Heart left ventricle (tissue), 16 donors: ENCODE measurements at regions not wholly inside any gene's neighbourhood (a gene's known extent, or its start where the extent isn't known, plus 50 kb on each side); places are given as distances from the start of the nearest gene placed in this dataset.

Source experiments
- ATAC-seq, 4 donors: fragments of 200-7000 bp; cut with Tn5 transposase; one replicate each; pipeline ENCODE4 v1.9.1; 2020 to 2022; ENCODE audit warnings: moderate library complexity in 4 of 4, mild to moderate bottlenecking in 3 of 4, moderate number of reproducible peaks in 1 of 4
- DNase-seq, 5 donors: peaks; one replicate each; pipeline ENCODE4 v3.0.0-alpha.2; 2020
- H3K27ac ChIP-seq, 12 donors: fragments of 200-600 bp; sonication (generic) in 4 of 12; one replicate each; pipeline versions ENCODE4 v1.5.0 to v1.8.0; 2016 to 2022; ENCODE audit warnings: mild to moderate bottlenecking in 2 of 12
- H3K27me3 ChIP-seq, 9 donors: fragments of 200-600 bp; sonication (generic) in 2 of 9; one replicate each; pipeline versions ENCODE4 v1.5.1 to v1.8.0; 2016 to 2022; ENCODE audit warnings: mild to moderate bottlenecking in 3 of 9
- H3K36me3 ChIP-seq, 9 donors: fragments of 200-600 bp; sonication (generic) in 2 of 9; one replicate each; pipeline versions ENCODE4 v1.5.0 to v1.8.0; 2018 to 2022; ENCODE audit warnings: mild to moderate bottlenecking in 2 of 9
- H3K4me1 ChIP-seq, 12 donors: fragments of 200-600 bp; sonication (generic) in 4 of 12; one replicate each; pipeline versions ENCODE4 v1.5.0 to v1.8.0; 2016 to 2022; ENCODE audit warnings: mild to moderate bottlenecking in 3 of 12
- H3K4me3 ChIP-seq, 12 donors: fragments of 200-600 bp; sonication (generic) in 4 of 12; one replicate each; pipeline versions ENCODE4 v1.5.0 to v1.8.0; 2017 to 2022; ENCODE audit warnings: mild to moderate bottlenecking in 9 of 12, moderate library complexity in 4 of 12
- H3K9me3 ChIP-seq, 12 donors: fragments of 200-600 bp; sonication (generic) in 4 of 12; one replicate each; pipeline versions ENCODE4 v1.5.0 to v1.8.0; 2016 to 2022; ENCODE audit warnings: mild to moderate bottlenecking in 1 of 12
- POLR2A ChIP-seq, 2 donors: fragments of 450-650 bp; IDR thresholded peaks; one replicate each; pipeline ENCODE4 v1.6.1; 2017; ENCODE audit warnings: antibody characterized with exemption in 2 of 2, mild to moderate bottlenecking in 2 of 2, moderate library complexity in 2 of 2
- WGBS, 4 donors: extraction: QIAGEN DNeasy Blood & Tissue Kit in 2 of 4; methylation state at CpG; one replicate each; pipeline versions ENCODE4 v1.1.5 to v1.1.7; 2013 to 2018; 5-methylcytosine and 5-hydroxymethylcytosine counted together
- intact Hi-C, 10 donors: fragments of 100-400 bp; cut with DNase I; formaldehyde crosslinking; loops; one replicate each; pipeline versions ENCODE4 v1.11.1 to v1.14.2; 2022
- TF ChIP-seq, protein P1 (sequence below), 12 donors: fragments of 200-600 bp; sonication (generic) in 4 of 12; IDR thresholded peaks; one replicate each; pipeline versions ENCODE4 v1.5.0 to v1.8.0; 2018 to 2022; ENCODE audit warnings: antibody characterized with exemption in 12 of 12, mild to moderate bottlenecking in 5 of 12
- donor health status: ischemic (EF 13 %, LVEDD 7.1; RV severe dilation, severe dysfunction).
- donor health status: healthy with polysubstance abuse.
- donor health status: DM: no; HTN: yes; CAD: no.
- donor health status: DM: no; HTN: no; CAD: no.
- donor health status: ischemic (EF 25% LVEDD 6.9; RV normal size, moderate dysfunction).
- donor health status: ischemic (EF 25% LVEDD 5.7; RV mildly dilated, moderate dysfunction).
- donor health status: healthy.
- donor health status: DM: yes; HTN: yes; CAD: no.
- donor health status: ischemic (EF 35%, LVEDD 5.7; RV mildly dilated, moderate dysfunction).
- donor health status: nonischemic (EF 11% LVEDD 7.7; RV severe dilation, severe dysfunction).
- donor health status: DM: yes; HTN: yes; CAD: no.
- donor health status: PGD.
- donor health status: ischemic (EF 29% LVEDD 5.4; RV normal size, mild dysfunction).
- donor health status: nonischemic (EF 23%, LVEDD 6.1; RV moderate dilation, normal function).

DNA sequence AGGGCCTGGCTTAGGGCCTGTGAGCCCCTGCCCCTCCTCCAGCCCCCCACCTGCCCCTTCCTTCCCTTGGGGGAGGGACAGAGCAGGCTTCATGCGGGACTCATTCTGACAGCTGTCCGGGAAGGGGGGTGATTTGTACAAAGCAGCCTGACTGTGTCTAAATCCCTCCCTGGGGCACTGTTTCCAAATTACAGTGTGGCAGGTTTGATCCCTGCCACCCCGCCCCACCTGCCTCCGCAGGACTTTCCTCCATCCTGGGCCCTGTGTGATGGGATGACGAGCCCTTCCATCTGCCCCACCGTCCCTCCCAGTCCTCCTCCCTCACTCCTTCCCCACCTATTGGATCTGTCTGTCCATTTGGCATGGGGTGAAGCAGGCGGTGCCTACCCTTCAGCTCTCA lies 363.9 kb downstream of the BCL11B start:
- ATAC-seq (no peak), DNase-seq (no peak)
- H3K4me1 ChIP-seq: no peaks in the 10 kb centered on the region
- no peaks in the 10 kb centered on the region for H3K9me3 ChIP-seq
- H3K4me3 ChIP-seq: no peak overlapping the region
- intact Hi-C loops: no loop called here
- 58 to 76% (median 67%) methylated on average over 7 of the region's 7 CpGs for WGBS, 4 donors
- no peak for TF ChIP-seq POLR2A (IDR thresholded peaks at IDR 0.05)
- no peaks in the 10 kb centered on the region for H3K36me3 ChIP-seq
- peaks cover 0 to 49% (median 0%) of the 10 kb centered on the region in 9 donors for H3K27me3 ChIP-seq
- H3K27ac ChIP-seq: no peak overlapping the region

DNA sequence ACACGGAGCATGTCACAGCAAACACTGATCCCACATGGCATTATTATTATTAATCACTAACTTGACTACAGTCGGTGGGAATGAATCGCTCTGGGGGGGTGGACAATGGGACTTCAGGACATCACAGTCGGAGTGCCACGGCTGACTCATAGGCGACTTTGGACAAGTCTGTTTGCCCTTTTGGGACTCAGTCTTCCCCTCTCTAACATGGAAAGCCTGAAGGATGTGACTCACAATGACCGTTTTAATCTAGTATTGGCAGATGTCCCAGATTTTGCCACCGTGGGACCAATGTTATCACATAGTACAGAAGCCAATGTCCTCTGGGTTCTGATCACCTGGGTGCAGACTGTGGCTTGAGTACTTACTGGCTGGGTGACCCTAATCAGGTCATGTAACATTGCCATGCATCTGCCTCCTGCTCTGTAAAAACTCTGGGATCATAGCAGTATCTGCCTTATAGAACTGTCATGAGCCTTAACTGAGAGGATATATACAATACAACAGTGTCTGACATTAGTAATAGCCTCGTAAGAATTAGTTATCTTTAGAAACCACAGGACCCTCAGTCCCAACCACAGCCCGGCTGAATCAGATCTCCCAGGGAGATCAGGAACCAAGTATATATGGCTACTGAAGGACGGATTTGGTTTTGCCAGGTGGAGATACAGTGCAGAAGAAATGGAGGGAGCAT lies 362.6 kb downstream of the BCL11B start:
- DNase-seq (no peak), ATAC-seq (no peak)
- no peak overlapping the region for H3K4me3 ChIP-seq
- no peak overlapping the region for H3K27ac ChIP-seq
- peaks cover 0 to 53% (median 0%) of the 10 kb centered on the region in 9 donors for H3K27me3 ChIP-seq
- intact Hi-C loops: no loop called here
- TF ChIP-seq POLR2A (IDR thresholded peaks at IDR 0.05): no peak
- TF ChIP-seq, protein P1, sequence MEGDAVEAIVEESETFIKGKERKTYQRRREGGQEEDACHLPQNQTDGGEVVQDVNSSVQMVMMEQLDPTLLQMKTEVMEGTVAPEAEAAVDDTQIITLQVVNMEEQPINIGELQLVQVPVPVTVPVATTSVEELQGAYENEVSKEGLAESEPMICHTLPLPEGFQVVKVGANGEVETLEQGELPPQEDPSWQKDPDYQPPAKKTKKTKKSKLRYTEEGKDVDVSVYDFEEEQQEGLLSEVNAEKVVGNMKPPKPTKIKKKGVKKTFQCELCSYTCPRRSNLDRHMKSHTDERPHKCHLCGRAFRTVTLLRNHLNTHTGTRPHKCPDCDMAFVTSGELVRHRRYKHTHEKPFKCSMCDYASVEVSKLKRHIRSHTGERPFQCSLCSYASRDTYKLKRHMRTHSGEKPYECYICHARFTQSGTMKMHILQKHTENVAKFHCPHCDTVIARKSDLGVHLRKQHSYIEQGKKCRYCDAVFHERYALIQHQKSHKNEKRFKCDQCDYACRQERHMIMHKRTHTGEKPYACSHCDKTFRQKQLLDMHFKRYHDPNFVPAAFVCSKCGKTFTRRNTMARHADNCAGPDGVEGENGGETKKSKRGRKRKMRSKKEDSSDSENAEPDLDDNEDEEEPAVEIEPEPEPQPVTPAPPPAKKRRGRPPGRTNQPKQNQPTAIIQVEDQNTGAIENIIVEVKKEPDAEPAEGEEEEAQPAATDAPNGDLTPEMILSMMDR (IDR thresholded peaks at IDR 0.05): no peak
- 50 to 58% (median 58%) methylated on average over 11 of the region's 11 CpGs for WGBS, 4 donors
- no peaks in the 10 kb centered on the region for H3K9me3 ChIP-seq
- no peaks in the 10 kb centered on the region for H3K36me3 ChIP-seq
- H3K4me1 ChIP-seq: no peaks in the 10 kb centered on the region

DNA sequence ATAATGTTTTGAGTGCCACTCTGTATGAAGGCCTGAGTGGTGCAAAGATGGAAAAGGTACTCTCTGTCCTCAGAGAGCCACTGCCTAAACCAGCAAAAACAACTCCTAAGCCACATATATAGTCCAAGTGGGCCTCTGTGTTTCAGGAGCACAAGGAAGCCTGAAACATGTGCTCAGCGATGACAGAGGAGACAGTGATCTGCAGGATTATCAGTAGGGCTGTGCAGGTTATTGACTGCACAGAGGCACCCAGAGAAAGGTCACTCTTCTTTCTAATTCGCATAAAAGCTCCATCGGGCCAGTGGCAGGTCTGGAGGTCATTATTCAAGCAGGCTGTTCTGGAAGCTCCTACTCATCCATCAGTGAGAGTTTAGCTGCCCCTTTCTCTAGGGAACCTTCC lies 361.9 kb downstream of the BCL11B start:
- H3K4me3 ChIP-seq: no peak overlapping the region
- WGBS, 4 donors: 76 to 92% (median 83%) methylated on average over 3 of the region's 3 CpGs
- DNase-seq (no peak), ATAC-seq (no peak)
- no peaks in the 10 kb centered on the region for H3K4me1 ChIP-seq
- H3K36me3 ChIP-seq: no peaks in the 10 kb centered on the region
- H3K27ac ChIP-seq: no peak overlapping the region
- H3K9me3 ChIP-seq: no peaks in the 10 kb centered on the region
- H3K27me3 ChIP-seq: peaks cover 0 to 50% (median 0%) of the 10 kb centered on the region in 9 donors
- TF ChIP-seq POLR2A (IDR thresholded peaks at IDR 0.05): no peak
- TF ChIP-seq, protein P1 (IDR thresholded peaks at IDR 0.05): no peak
- intact Hi-C loops: no loop called here

DNA sequence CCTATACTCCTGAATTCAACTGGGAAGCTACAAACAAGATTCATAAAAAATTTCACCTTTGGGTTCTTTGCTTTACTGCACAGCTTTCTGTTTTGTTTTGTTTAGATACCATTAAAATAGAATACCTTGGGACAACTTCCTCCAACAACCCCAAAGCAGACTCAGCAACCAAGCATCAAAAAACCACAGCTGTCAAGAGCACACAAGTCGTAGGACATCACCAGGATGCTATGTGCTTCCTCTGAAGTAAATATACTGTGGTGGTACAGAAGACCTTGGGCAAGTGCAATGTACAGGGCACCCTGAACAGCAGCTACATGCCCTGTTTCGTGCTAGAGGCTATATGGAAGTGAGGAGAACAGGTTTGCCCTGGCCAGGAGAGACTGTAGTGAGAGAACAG lies 359.3 kb downstream of the BCL11B start:
- 54 to 63% (median 57%) methylated on average over 2 of the region's 2 CpGs for WGBS, 4 donors
- Histone ChIP-seq H3K4me1 (no peaks in the 10 kb centered on the region), H3K4me3 (no peak overlapping the region), H3K9me3 (no peaks in the 10 kb centered on the region), H3K27ac (no peak overlapping the region), H3K36me3 (no peaks in the 10 kb centered on the region), H3K27me3 (peaks cover 0 to 39% (median 0%) of the 10 kb centered on the region in 9 donors)
- no peak for ATAC-seq
- TF ChIP-seq, protein P1 (IDR thresholded peaks at IDR 0.05): no peak
- no peak for TF ChIP-seq POLR2A (IDR thresholded peaks at IDR 0.05)
- intact Hi-C loops: no loop called here
- no peak for DNase-seq
